HEK293T (cell line): ENCODE measurements at regions not wholly inside any gene's neighbourhood (a gene's known extent, or its start where the extent isn't known, plus 50 kb on each side); places are given as distances from the start of the nearest gene placed in this dataset.

Experiments used
- ARNT ChIP-seq: fragments of 450-650 bp; IDR thresholded peaks from 2 replicates; pipeline ENCODE4 v1.6.1; 2017; ENCODE audit warnings: mild to moderate bottlenecking
- BHLHE40 ChIP-seq: fragments of 450-650 bp; IDR thresholded peaks from 2 replicates; pipeline ENCODE4 v1.6.1; 2016; ENCODE audit warnings: mild to moderate bottlenecking, moderate library complexity, borderline replicate concordance
- ELF4 ChIP-seq: fragments of 450-650 bp; IDR thresholded peaks from 2 replicates; pipeline ENCODE4 v1.6.1; 2017; ENCODE audit warnings: antibody characterized with exemption
- FOXA1 ChIP-seq: fragments of 450-650 bp; IDR thresholded peaks from 2 replicates; pipeline ENCODE4 v1.6.1; 2016; ENCODE audit warnings: mild to moderate bottlenecking
- FOXK2 ChIP-seq: fragments of 450-650 bp; IDR thresholded peaks from 2 replicates; pipeline ENCODE4 v1.6.1; 2016; ENCODE audit warnings: mild to moderate bottlenecking
- FOXM1 ChIP-seq: fragments of 450-650 bp; IDR thresholded peaks from 2 replicates; pipeline ENCODE4 v1.6.1; 2017; ENCODE audit warnings: mild to moderate bottlenecking, borderline replicate concordance
- HDGF ChIP-seq: fragments of 450-650 bp; IDR thresholded peaks from 2 replicates; pipeline ENCODE4 v1.6.1; 2017; ENCODE audit warnings: antibody characterized with exemption, borderline replicate concordance
- L3MBTL2 ChIP-seq: fragments of 450-650 bp; conservative IDR thresholded peaks from 2 replicates; pipeline ENCODE4 v1.6.1; 2016; ENCODE audit warnings: mild to moderate bottlenecking
- SP1 ChIP-seq: fragments of 450-650 bp; IDR thresholded peaks from 2 replicates; pipeline ENCODE4 v1.6.1; 2017
- SUZ12 ChIP-seq: fragments of 450-650 bp; IDR thresholded peaks from 2 replicates; pipeline ENCODE4 v1.6.1; 2016; ENCODE audit warnings: mild to moderate bottlenecking
- TARDBP ChIP-seq: fragments of 450-650 bp; IDR thresholded peaks from 2 replicates; pipeline ENCODE4 v1.6.1; 2016

DNA sequence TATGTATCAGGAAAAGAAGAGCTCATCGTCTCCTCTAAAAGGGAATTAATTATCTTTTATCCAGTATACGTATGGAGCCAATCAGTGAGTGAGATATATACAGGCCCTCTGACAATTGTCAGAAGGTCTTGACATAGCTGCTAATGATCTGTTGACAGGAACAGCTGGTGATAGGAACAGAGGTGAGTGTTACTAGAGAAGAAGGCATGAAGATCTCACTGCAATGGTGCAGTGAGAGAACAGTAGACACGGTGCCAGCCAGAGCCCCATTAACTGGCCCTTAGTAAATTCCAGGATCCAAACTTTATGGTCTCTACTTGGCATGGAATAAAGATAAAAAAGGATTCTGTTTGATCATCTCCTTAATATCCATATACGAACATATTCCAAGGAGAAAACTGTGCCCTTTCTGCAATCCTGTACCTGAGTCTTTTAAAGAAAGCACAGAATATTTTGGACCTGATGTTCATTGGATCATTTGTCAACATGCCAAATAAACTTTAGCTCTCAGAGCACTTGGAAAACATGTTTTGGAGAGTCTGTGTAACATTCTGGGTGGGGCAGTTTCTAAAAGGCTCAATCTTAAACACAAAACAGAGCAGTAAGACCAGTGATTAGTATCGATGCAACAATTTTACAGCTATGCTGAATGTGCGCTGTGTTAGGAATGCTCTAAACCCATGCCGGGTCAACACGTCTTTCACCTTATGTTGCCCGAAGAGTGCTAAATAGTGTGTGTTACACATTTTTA lies 135.8 kb upstream of the CITED2 start:
- TF ChIP-seq FOXK2 (no peak), FOXM1 (no peak), TARDBP (no peak), SP1 (no peak), FOXA1 (no peak), SUZ12 (no peak), L3MBTL2 (no peak), ARNT (no peak), HDGF (no peak), BHLHE40 (no peak), ELF4 (no peak)
